Large intestine (tissue), 3 donors: ENCODE measurements at regions not wholly inside any gene's neighbourhood (a gene's known extent, or its start where the extent isn't known, plus 50 kb on each side); places are given as distances from the start of the nearest gene placed in this dataset.

Experiments
- DNase-seq, 2 donors: peaks; one replicate each; pipeline versions ENCODE4 v3.0.0 to v3.0.0-alpha.2; 2013
- H3K27ac ChIP-seq: one replicate; pipeline ENCODE4 v1.5.1; 2013; ENCODE audit warnings: low read length
- H3K27me3 ChIP-seq: 2 replicates; pipeline ENCODE4 v1.6.1; 2013; ENCODE audit warnings: low read length; ENCODE audit not compliant: control insufficient read depth, insufficient read depth
- H3K36me3 ChIP-seq: 2 replicates; pipeline ENCODE4 v1.6.1; 2013; ENCODE audit warnings: low read length; ENCODE audit not compliant: control insufficient read depth, insufficient read depth
- H3K4me1 ChIP-seq: one replicate; pipeline ENCODE4 v1.6.1; 2013; ENCODE audit warnings: low read length; ENCODE audit not compliant: control insufficient read depth, insufficient read depth
- H3K4me3 ChIP-seq: one replicate; pipeline ENCODE4 v1.5.1; 2013; ENCODE audit warnings: low read length
- H3K9me3 ChIP-seq: one replicate; pipeline ENCODE4 v1.6.1; 2013; ENCODE audit warnings: mild to moderate bottlenecking, low read depth, low read length, moderate library complexity; ENCODE audit not compliant: control insufficient read depth
- WGBS: methylation state at CpG from one replicate; pipeline ENCODE4 v1.1.5; 2013; ENCODE audit warnings: low lambda C conversion rate; ENCODE audit not compliant: insufficient coverage; 5-methylcytosine and 5-hydroxymethylcytosine counted together

DNA sequence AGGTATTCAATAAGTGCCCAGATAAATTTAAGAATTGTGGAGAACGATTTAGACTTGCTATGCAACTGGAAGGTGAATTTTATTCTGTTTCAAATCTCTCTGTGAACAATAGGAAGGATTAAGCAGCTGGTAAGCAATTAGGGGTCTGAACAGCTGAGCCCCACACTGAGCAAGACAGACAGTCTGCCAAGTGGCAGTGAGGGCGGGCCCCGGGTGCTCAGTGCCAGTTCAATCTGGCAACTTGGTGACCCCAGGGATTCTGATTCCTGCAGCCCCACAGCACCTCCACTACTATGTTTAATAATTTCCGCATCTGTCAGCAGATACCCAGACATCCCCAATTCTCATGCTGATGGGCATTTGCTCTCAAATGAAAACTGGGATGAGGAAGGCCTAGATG is 317.3 kb downstream of the PPP1R2C start:
- Histone ChIP-seq H3K9me3 (no peaks in the 10 kb centered on the region), H3K4me3 (no peak overlapping the region), H3K27ac (no peak overlapping the region), H3K36me3 (no peaks in the 10 kb centered on the region), H3K4me1 (no peaks in the 10 kb centered on the region), H3K27me3 (no peaks in the 10 kb centered on the region)
- no CpG with 5 or more reads among the region's 4 CpGs for WGBS
- no peak for DNase-seq

DNA sequence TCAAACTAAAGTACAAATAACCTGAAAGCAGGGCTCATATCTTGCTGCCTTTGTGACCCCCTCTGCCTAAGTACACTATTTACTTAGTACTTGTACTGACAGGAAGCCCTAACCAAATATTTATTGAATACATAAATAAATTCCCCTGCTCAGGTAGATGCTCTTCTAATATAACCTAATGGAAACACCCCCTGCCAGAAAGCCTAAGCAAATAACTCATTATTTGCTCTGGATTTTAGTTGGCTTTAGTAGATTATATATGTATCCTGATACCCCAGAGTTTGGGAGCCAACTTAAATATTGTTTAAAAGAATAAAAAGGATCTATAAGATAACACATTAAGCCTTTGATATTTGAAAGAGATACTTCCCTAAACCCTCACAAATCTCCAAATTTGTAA is 318.2 kb downstream of the PPP1R2C start:
- H3K4me3 ChIP-seq: no peak overlapping the region
- no peak for DNase-seq

DNA sequence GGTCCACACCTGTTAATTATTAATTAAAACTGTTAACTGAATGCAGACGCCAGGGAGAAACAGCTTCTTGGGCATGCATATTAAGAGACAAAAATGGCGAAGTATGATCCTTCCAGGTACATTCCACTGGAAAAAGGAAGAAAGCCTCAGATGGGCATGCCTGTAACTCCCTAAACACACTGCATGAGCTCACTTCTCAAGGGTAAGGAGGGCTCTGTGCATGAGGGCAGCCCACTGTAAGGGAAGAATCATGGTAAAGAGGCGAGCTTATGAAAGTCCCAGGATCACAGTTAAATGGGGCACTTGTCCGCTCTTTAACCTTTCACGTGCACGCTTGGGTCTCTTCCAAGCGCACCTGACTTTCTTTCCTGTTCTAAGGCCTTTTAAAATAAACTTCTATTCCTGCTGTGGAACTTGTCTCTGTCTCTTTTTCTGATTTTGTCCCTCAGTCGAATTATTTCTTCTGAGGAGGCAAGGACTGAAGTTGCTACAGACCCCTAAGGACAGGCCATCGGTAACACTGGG is 321.7 kb downstream of the PPP1R2C start:
- Histone ChIP-seq H3K36me3 (no peaks in the 10 kb centered on the region), H3K27ac (peak overlapping the region; percentile 56), H3K4me3 (no peak overlapping the region), H3K4me1 (no peaks in the 10 kb centered on the region), H3K9me3 (no peaks in the 10 kb centered on the region), H3K27me3 (no peaks in the 10 kb centered on the region)
- peak; percentile 32 to 80 for DNase-seq
- WGBS: no CpG with 5 or more reads among the region's 9 CpGs

More for the DNA sequence above, 318.2 kb downstream of the PPP1R2C start:
- H3K9me3 ChIP-seq: no peaks in the 10 kb centered on the region
- H3K27ac ChIP-seq: no peak overlapping the region
- no peaks in the 10 kb centered on the region for H3K27me3 ChIP-seq
- H3K36me3 ChIP-seq: no peaks in the 10 kb centered on the region
- H3K4me1 ChIP-seq: no peaks in the 10 kb centered on the region

DNA sequence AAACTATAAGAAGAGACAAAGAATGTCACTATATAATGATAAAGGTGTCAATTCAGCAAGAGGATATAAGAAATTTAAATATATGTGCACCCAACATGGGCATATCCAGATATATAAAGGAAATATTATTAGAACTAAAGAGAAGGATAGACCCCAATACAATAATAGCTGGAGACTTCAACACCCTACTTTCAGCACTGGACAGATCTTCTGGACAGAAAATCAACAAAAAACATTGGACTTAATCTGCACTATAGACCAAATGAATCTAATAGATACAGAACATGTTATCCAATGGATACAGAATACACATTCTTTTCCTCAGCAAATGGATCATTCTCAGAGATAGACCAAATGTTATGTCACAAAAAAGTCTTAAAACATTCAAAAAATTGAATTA is 327.7 kb downstream of the PPP1R2C start:
- no peaks in the 10 kb centered on the region for H3K27me3 ChIP-seq
- no peak for DNase-seq

GRCh38 chrX:42443267-42443666 is 334.7 kb downstream of the PPP1R2C start:
- WGBS: 33% methylated on average over 1 of the region's 1 CpG
- Histone ChIP-seq H3K4me1 (peaks cover 3% of the 10 kb centered on the region), H3K36me3 (no peaks in the 10 kb centered on the region), H3K27me3 (no peaks in the 10 kb centered on the region), H3K9me3 (no peaks in the 10 kb centered on the region), H3K27ac (peak overlapping the region; percentile 59), H3K4me3 (no peak overlapping the region)
- DNase-seq: peak in 1 of 2 donors; percentile 5

More for the DNA sequence above, 327.7 kb downstream of the PPP1R2C start:
- no peaks in the 10 kb centered on the region for H3K9me3 ChIP-seq
- H3K36me3 ChIP-seq: no peaks in the 10 kb centered on the region
- no peak overlapping the region for H3K4me3 ChIP-seq
- no peak overlapping the region for H3K27ac ChIP-seq
- no peaks in the 10 kb centered on the region for H3K4me1 ChIP-seq

GRCh38 chrX:42442745-42443144 is 335.2 kb downstream of the PPP1R2C start:
- Histone ChIP-seq H3K4me1 (peaks cover 3% of the 10 kb centered on the region), H3K4me3 (no peak overlapping the region), H3K27ac (peak overlapping the region; percentile 59), H3K27me3 (no peaks in the 10 kb centered on the region), H3K36me3 (no peaks in the 10 kb centered on the region), H3K9me3 (no peaks in the 10 kb centered on the region)
- peak; percentile 23 to 41 for DNase-seq

DNA sequence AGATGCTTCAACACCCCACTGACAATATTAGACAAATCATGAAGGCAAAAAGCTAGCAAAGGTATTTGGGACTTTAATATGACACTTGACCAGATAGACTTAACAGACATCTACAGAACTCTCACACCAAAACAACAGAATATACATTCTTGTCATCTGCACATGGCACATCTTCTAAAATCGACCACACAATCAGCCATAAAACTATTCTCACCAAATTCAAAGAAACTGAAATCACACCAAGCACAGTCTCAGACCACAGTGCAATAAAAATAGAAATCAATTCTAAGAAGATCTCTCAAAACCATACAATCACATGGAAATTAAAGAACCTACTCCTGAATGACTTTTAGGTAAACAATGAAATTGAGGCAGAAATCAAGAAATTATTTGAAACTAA is 340.8 kb downstream of the PPP1R2C start:
- Histone ChIP-seq H3K9me3 (no peaks in the 10 kb centered on the region), H3K4me1 (peaks cover 3% of the 10 kb centered on the region), H3K36me3 (no peaks in the 10 kb centered on the region), H3K4me3 (no peak overlapping the region), H3K27me3 (no peaks in the 10 kb centered on the region), H3K27ac (no peak overlapping the region)
- DNase-seq: no peak
- no CpG with 5 or more reads among the region's 1 CpG for WGBS

DNA sequence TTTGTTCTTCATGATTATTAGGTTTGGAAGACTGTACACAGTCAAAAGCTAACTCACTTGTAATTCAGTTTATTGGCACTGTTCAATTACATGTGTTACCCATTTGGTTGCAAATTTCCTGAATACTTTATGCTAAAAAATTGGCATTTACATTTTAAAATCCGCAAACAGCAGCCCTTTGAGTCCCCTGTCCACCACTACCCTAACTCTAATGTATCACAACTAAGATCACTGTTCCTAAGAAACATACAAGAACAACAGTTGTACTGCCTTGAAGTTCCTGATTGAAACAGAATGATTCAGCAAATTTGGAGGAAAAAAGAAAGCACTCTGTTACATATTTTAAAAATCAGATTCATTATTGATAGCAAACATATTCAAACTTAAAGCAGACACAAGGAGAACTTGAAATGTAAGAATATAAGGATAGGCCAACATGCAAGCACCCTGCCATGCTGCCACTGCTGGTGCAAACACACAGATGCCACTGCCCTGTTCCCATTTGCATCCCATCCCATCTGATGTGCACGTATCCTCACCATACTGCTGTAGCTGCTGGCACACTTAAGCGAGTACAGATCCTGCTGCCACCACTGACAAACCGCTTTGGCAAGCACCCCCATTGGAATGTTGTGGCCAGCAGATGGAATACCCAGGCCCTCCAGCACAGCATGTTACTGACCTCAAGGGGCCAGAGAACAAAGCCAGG is 343.4 kb downstream of the PPP1R2C start:
- H3K4me3 ChIP-seq: no peak overlapping the region
- H3K36me3 ChIP-seq: no peaks in the 10 kb centered on the region
- no peak overlapping the region for H3K27ac ChIP-seq
- H3K27me3 ChIP-seq: no peaks in the 10 kb centered on the region
- no peaks in the 10 kb centered on the region for H3K9me3 ChIP-seq
- DNase-seq: no peak
- no CpG with 5 or more reads among the region's 4 CpGs for WGBS
- H3K4me1 ChIP-seq: no peaks in the 10 kb centered on the region

GRCh38 chrX:42432552-42432951 is 345.4 kb downstream of the PPP1R2C start:
- H3K27ac ChIP-seq: no peak overlapping the region
- peak in 1 of 2 donors; percentile 25 for DNase-seq
- H3K4me1 ChIP-seq: no peaks in the 10 kb centered on the region
- no peaks in the 10 kb centered on the region for H3K36me3 ChIP-seq
- no peaks in the 10 kb centered on the region for H3K9me3 ChIP-seq
- H3K4me3 ChIP-seq: no peak overlapping the region
- H3K27me3 ChIP-seq: no peaks in the 10 kb centered on the region
- 100% methylated on average over 2 of the region's 2 CpGs for WGBS

DNA sequence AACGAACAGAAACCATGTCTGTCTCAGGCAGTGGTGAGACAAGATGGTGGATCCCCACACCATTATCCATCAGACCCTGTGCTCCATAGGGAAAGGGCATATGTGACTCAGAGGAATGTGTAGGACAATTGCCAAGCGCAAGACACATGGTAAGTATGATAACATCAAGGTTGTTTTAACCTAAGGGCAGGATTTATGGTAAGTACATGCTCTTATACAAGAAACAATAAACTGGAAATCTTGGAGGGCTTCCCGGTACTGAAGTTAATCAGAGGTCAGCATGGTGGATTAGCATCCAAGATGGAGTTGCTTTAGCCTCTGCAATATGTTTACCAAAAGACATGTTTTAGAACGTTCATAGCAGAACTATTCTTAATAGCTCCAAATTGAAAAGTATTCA is 355.0 kb downstream of the PPP1R2C start:
- H3K4me1 ChIP-seq: peaks cover 4% of the 10 kb centered on the region
- no CpG with 5 or more reads among the region's 4 CpGs for WGBS
- no peak overlapping the region for H3K27ac ChIP-seq
- no peaks in the 10 kb centered on the region for H3K9me3 ChIP-seq
- H3K36me3 ChIP-seq: no peaks in the 10 kb centered on the region
- no peak for DNase-seq
- no peak overlapping the region for H3K4me3 ChIP-seq
- H3K27me3 ChIP-seq: no peaks in the 10 kb centered on the region

- Histone ChIP-seq H3K36me3 (no peaks in the 10 kb centered on the region), H3K4me3 (no peak overlapping the region), H3K4me1 (peaks cover 4% of the 10 kb centered on the region), H3K9me3 (no peaks in the 10 kb centered on the region), H3K27me3 (no peaks in the 10 kb centered on the region), H3K27ac (peak overlapping the region; percentile 27)
- DNase-seq: peak; percentile 39 to 70
- no CpG with 5 or more reads among the region's 4 CpGs for WGBS
These were observed 357.5 kb downstream of the PPP1R2C start for GRCh38 chrX:42420426-42420825.
